ENCODE measurements at regions not wholly inside any gene's neighbourhood (a gene's known extent, or its start where the extent isn't known, plus 50 kb on each side); places are given as distances from the start of the nearest gene placed in this dataset.

GRCh38 chr4:3665360-3665891 lies 100.8 kb upstream of the ADRA2C start:
- Histone ChIP-seq H3K36me3 (no peaks in the 10 kb centered on the region), H3K4me1 (no peaks in the 10 kb centered on the region), H3K27me3 (peaks cover 0 to 39% (median 0%) of the 10 kb centered on the region in 4 donors), H3K9me3 (peaks cover 0 to 13% (median 6%) of the 10 kb centered on the region in 4 donors), H3K4me3 (no peak overlapping the region), H3K27ac (replicated peaks in 1 of 4) (no peak overlapping the region)
- TF ChIP-seq POLR2A (IDR thresholded peaks at IDR 0.05; ENCODE audit: low read depth) (no peak), CTCF (IDR thresholded peaks at IDR 0.05) (no peak), EP300 (IDR thresholded peaks at IDR 0.05) (no peak), POLR2AphosphoS5 (IDR thresholded peaks at IDR 0.05) (no peak)
- WGBS = 86% methylated on average over 1 of the region's 1 CpG
- no peak for DNase-seq (ENCODE audit: extremely low spot score)
- intact Hi-C loops (cut with DNase I) = no loop called here

- intact Hi-C loops (cut with DNase I) = no loop called here
- peaks cover 0 to 13% (median 6%) of the 10 kb centered on the region in 4 donors for H3K9me3 ChIP-seq
- no peak overlapping the region for H3K27ac ChIP-seq (replicated peaks in 1 of 4)
- TF ChIP-seq POLR2AphosphoS5 (IDR thresholded peaks at IDR 0.05) = no peak
- no peak for TF ChIP-seq POLR2A (IDR thresholded peaks at IDR 0.05; ENCODE audit: low read depth)
- TF ChIP-seq CTCF (IDR thresholded peaks at IDR 0.05) = no peak
- TF ChIP-seq EP300 (IDR thresholded peaks at IDR 0.05) = no peak
- no peaks in the 10 kb centered on the region for H3K36me3 ChIP-seq
- peaks cover 0 to 54% (median 0%) of the 10 kb centered on the region in 4 donors for H3K27me3 ChIP-seq
- DNase-seq (ENCODE audit: extremely low spot score) = no peak
- no peak overlapping the region for H3K4me3 ChIP-seq
- 86% methylated on average over 6 of the region's 6 CpGs for WGBS
- H3K4me1 ChIP-seq = no peaks in the 10 kb centered on the region
Measured at GRCh38 chr4:3663791-3664190, 102.4 kb upstream of the ADRA2C start.

GRCh38 chr4:3662516-3662915 lies 103.7 kb upstream of the ADRA2C start:
- TF ChIP-seq POLR2A (IDR thresholded peaks at IDR 0.05; ENCODE audit: low read depth) (no peak), EP300 (IDR thresholded peaks at IDR 0.05) (no peak), CTCF (IDR thresholded peaks at IDR 0.05) (no peak), POLR2AphosphoS5 (IDR thresholded peaks at IDR 0.05) (no peak)
- H3K27me3 ChIP-seq = peaks cover 0 to 66% (median 0%) of the 10 kb centered on the region in 4 donors
- no peak for DNase-seq (ENCODE audit: extremely low spot score)
- H3K4me1 ChIP-seq = no peaks in the 10 kb centered on the region
- H3K27ac ChIP-seq (replicated peaks in 1 of 4) = no peak overlapping the region
- intact Hi-C loops (cut with DNase I) = no loop called here
- peaks cover 0 to 12% (median 6%) of the 10 kb centered on the region in 4 donors for H3K9me3 ChIP-seq
- WGBS = 88% methylated on average over 12 of the region's 16 CpGs
- H3K4me3 ChIP-seq = no peak overlapping the region
- H3K36me3 ChIP-seq = no peaks in the 10 kb centered on the region

- TF ChIP-seq POLR2AphosphoS5 (IDR thresholded peaks at IDR 0.05) (no peak), CTCF (IDR thresholded peaks at IDR 0.05) (no peak), POLR2A (IDR thresholded peaks at IDR 0.05; ENCODE audit: low read depth) (no peak), EP300 (IDR thresholded peaks at IDR 0.05) (no peak)
- Histone ChIP-seq H3K9me3 (peaks cover 0 to 7% (median 3%) of the 10 kb centered on the region in 4 donors), H3K27ac (replicated peaks in 1 of 4) (no peak overlapping the region), H3K4me3 (no peak overlapping the region), H3K36me3 (no peaks in the 10 kb centered on the region), H3K4me1 (no peaks in the 10 kb centered on the region), H3K27me3 (peaks cover 0 to 71% (median 0%) of the 10 kb centered on the region in 4 donors)
- WGBS = 60% methylated on average over 14 of the region's 14 CpGs
- DNase-seq (ENCODE audit: extremely low spot score) = no peak
- intact Hi-C loops (cut with DNase I) = no loop called here
Measured at GRCh38 chr4:3661989-3662388, 104.2 kb upstream of the ADRA2C start.
